Prostate gland (tissue), 2 donors: ENCODE measurements at regions not wholly inside any gene's neighbourhood (a gene's known extent, or its start where the extent isn't known, plus 50 kb on each side); places are given as distances from the start of the nearest gene placed in this dataset.

Source experiments
- POLR2AphosphoS5 ChIP-seq: sonication (generic); formaldehyde crosslinking; IDR thresholded peaks from one replicate; pipeline ENCODE4 v1.6.1; 2017; ENCODE audit warnings: antibody characterized with exemption
- TF ChIP-seq, protein P1 (sequence below), 4 experiments: fragments of 200-600 bp in 2 of 4; fragments of 450-650 bp in 2 of 4; sonication (generic) in 2 of 4; IDR thresholded peaks; 1 replicate in 3 of 4; 2 replicates in 1 of 4; pipeline ENCODE4 v1.5.1; 2016 to 2019; ENCODE audit warnings: antibody characterized with exemption in 4 of 4, mild to moderate bottlenecking in 2 of 4, moderate library complexity in 2 of 4

DNA sequence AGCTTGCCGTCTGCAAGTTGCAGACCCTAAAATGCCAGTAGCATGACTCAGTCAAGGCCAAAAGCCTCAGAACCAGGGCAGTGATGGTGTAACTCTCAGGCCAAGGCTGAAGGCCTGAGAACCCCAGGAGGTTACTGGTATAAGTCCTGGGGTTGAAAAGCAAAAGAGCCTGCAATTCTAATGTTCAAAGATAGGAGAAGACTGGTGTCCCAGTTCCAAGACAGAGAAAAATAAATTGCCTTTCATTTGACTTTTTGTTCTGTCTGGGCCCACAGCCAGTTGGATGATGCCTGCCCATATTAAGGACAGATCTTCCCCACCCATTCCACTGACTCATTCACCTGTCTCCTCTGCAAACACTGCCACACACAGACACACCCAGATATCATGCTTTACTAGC is 673.2 kb downstream of the CDH18 start:
- TF ChIP-seq, protein P1, sequence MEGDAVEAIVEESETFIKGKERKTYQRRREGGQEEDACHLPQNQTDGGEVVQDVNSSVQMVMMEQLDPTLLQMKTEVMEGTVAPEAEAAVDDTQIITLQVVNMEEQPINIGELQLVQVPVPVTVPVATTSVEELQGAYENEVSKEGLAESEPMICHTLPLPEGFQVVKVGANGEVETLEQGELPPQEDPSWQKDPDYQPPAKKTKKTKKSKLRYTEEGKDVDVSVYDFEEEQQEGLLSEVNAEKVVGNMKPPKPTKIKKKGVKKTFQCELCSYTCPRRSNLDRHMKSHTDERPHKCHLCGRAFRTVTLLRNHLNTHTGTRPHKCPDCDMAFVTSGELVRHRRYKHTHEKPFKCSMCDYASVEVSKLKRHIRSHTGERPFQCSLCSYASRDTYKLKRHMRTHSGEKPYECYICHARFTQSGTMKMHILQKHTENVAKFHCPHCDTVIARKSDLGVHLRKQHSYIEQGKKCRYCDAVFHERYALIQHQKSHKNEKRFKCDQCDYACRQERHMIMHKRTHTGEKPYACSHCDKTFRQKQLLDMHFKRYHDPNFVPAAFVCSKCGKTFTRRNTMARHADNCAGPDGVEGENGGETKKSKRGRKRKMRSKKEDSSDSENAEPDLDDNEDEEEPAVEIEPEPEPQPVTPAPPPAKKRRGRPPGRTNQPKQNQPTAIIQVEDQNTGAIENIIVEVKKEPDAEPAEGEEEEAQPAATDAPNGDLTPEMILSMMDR (IDR thresholded peaks at IDR 0.05) = peak in 1 of 4 experiments; percentile 27
- TF ChIP-seq POLR2AphosphoS5 = no peak
